AG04450 (cell line): ENCODE measurements at regions not wholly inside any gene's neighbourhood (a gene's known extent, or its start where the extent isn't known, plus 50 kb on each side); places are given as distances from the start of the nearest gene placed in this dataset.

Experiments
- CTCF ChIA-PET: fragments of 300-600, 350-600 bp; formaldehyde crosslinking; extraction: SDS; loops from one replicate; lab custom pipeline; 2022; ENCODE audit warnings: antibody characterized with exemption, inconsistent platforms; lab: Charles Lee
- POLR2A ChIA-PET: fragments of 350-600 bp; formaldehyde crosslinking; extraction: SDS; loops from one replicate; lab custom pipeline; 2021; ENCODE audit warnings: antibody characterized with exemption, inconsistent platforms; lab: Yijun Ruan, JAX
- DNase-seq: peaks from one replicate; pipeline ENCODE4 v3.0.0-alpha.2; 2011; ENCODE audit warnings: low read depth, low spot score
- H3K27ac ChIP-seq: one replicate; pipeline ENCODE4 v1.5.1; 2012; ENCODE audit warnings: low read depth, low read length, control low read depth
- H3K27me3 ChIP-seq: one replicate; pipeline ENCODE4 v1.6.0; 2012; ENCODE audit warnings: low read length; ENCODE audit not compliant: control insufficient read depth, insufficient read depth
- H3K4me3 ChIP-seq: 2 replicates; pipeline ENCODE4 v1.5.1; 2011; ENCODE audit warnings: mild to moderate bottlenecking, low read depth, low read length, control low read depth
- H3K9me3 ChIP-seq: 2 replicates; pipeline ENCODE4 v1.5.1; 2012; ENCODE audit warnings: low read length; ENCODE audit not compliant: control insufficient read depth, insufficient read depth
- CTCF ChIP-seq: IDR thresholded peaks from 2 replicates; pipeline ENCODE4 v1.5.1; 2011; ENCODE audit warnings: low read depth, low read length, control low read depth, inconsistent platforms

GRCh38 chrX:151796576-151796975 is 62.0 kb downstream of the CNGA2 start:
- Histone ChIP-seq H3K4me3 (no peak overlapping the region), H3K27ac (no peak overlapping the region), H3K27me3 (no peaks in the 10 kb centered on the region), H3K9me3 (no peaks in the 10 kb centered on the region; the same call in 1 of the 2 replicates)
- DNase-seq: no peak
- POLR2A ChIA-PET: no interaction called here
- TF ChIP-seq CTCF: no peak
- CTCF ChIA-PET: no interaction called here

DNA sequence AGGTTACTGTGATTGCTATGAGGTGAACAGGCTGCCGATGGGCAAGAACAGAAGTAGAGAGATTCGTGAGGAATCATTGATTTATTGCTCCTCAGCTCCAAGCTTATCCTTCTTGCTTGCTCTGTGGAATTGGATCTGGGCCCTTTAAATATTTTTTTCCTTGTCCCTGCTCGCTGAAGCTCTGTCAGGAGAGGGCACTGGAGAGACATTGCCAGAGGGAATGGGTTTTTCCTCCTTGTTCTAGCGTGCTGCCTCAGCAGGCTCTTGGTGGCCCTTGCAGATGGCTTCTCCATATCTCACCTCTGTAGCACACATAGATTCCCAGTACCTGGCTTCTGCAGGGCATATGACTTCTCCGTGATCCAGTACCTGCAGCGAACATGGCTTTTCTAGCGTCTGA is 67.4 kb downstream of the CNGA2 start:
- no peak overlapping the region for H3K4me3 ChIP-seq
- H3K27me3 ChIP-seq: no peaks in the 10 kb centered on the region
- no peak for DNase-seq
- CTCF ChIA-PET: interaction anchor here (1.9 kb wide), 1 partner anchor 830 kb away, joined by 5 read pairs; no protein-coding TSS in a partner anchor
- peak; percentile 40 for TF ChIP-seq CTCF
- POLR2A ChIA-PET: no interaction called here
- no peak overlapping the region for H3K27ac ChIP-seq
- H3K9me3 ChIP-seq: no peaks in the 10 kb centered on the region; the same call in 1 of the 2 replicates

- TF ChIP-seq CTCF: no peak
- no peak for DNase-seq
- peaks cover 2% of the 10 kb centered on the region for H3K27me3 ChIP-seq
- no peak overlapping the region for H3K4me3 ChIP-seq
- H3K27ac ChIP-seq: no peak overlapping the region
- no peaks in the 10 kb centered on the region for H3K9me3 ChIP-seq
- CTCF ChIA-PET: no interaction called here
- POLR2A ChIA-PET: no interaction called here
Measured at GRCh38 chrX:151806967-151807540, 72.5 kb downstream of the CNGA2 start.

- H3K27ac ChIP-seq: no peak overlapping the region
- no peak for TF ChIP-seq CTCF
- CTCF ChIA-PET: no interaction called here
Measured at GRCh38 chrX:151812661-151813060, 78.1 kb downstream of the CNGA2 start.

GRCh38 chrX:151814767-151815166 is 80.2 kb downstream of the CNGA2 start:
- H3K27me3 ChIP-seq: no peaks in the 10 kb centered on the region
- TF ChIP-seq CTCF: no peak
- no peak overlapping the region for H3K27ac ChIP-seq
- no peak for DNase-seq
- ChIA-PET CTCF (interaction anchor here (0.6 kb wide), 1 partner anchor 1002 kb away, joined by 3 read pairs; no protein-coding TSS in a partner anchor), POLR2A (no interaction called here)
- H3K9me3 ChIP-seq: no peaks in the 10 kb centered on the region
- no peak overlapping the region for H3K4me3 ChIP-seq

More at GRCh38 chrX:151812661-151813060, 78.1 kb downstream of the CNGA2 start:
- POLR2A ChIA-PET: no interaction called here
- no peak for DNase-seq
- Histone ChIP-seq H3K9me3 (no peaks in the 10 kb centered on the region), H3K4me3 (no peak overlapping the region), H3K27me3 (peaks cover 2% of the 10 kb centered on the region)
